ENCODE measurements at regions not wholly inside any gene's neighbourhood (a gene's known extent, or its start where the extent isn't known, plus 50 kb on each side); places are given as distances from the start of the nearest gene placed in this dataset.

- DNase-seq: no peak
- Histone ChIP-seq H3K4me3 (ENCODE audit: low read depth, low read length) (no peak overlapping the region), H3K36me3 (no peaks in the 10 kb centered on the region), H3K27ac (no peak overlapping the region), H3K27me3 (ENCODE audit: insufficient read depth, low read depth, severe bottlenecking) (peaks cover 5% of the 10 kb centered on the region), H3K9me3 (ENCODE audit: severe bottlenecking) (no peaks in the 10 kb centered on the region)
- no peak for TF ChIP-seq CTCF (IDR thresholded peaks at IDR 0.05; ENCODE audit: low read depth, low read length)
Observed at GRCh38 chr2:125680809-125681208, 975.1 kb upstream of the GYPC start.

GRCh38 chr2:125681576-125681975 is 974.4 kb upstream of the GYPC start:
- TF ChIP-seq CTCF (IDR thresholded peaks at IDR 0.05; ENCODE audit: low read depth, low read length): no peak
- Histone ChIP-seq H3K9me3 (ENCODE audit: severe bottlenecking) (no peaks in the 10 kb centered on the region), H3K27ac (no peak overlapping the region), H3K36me3 (no peaks in the 10 kb centered on the region), H3K4me3 (ENCODE audit: low read depth, low read length) (no peak overlapping the region), H3K27me3 (ENCODE audit: insufficient read depth, low read depth, severe bottlenecking) (peaks cover 5% of the 10 kb centered on the region)
- no peak for DNase-seq

- H3K4me3 ChIP-seq (ENCODE audit: low read depth, low read length): no peak overlapping the region
- no peak for DNase-seq
- TF ChIP-seq CTCF (IDR thresholded peaks at IDR 0.05; ENCODE audit: low read depth, low read length): no peak
- H3K36me3 ChIP-seq: no peaks in the 10 kb centered on the region
- H3K9me3 ChIP-seq (ENCODE audit: severe bottlenecking): no peaks in the 10 kb centered on the region
- peaks cover 5% of the 10 kb centered on the region for H3K27me3 ChIP-seq (ENCODE audit: insufficient read depth, low read depth, severe bottlenecking)
- H3K27ac ChIP-seq: no peak overlapping the region
Observed at GRCh38 chr2:125681976-125682805, 973.8 kb upstream of the GYPC start.

GRCh38 chr2:125684256-125684655 is 971.7 kb upstream of the GYPC start:
- Histone ChIP-seq H3K4me3 (ENCODE audit: low read depth, low read length) (no peak overlapping the region), H3K9me3 (ENCODE audit: severe bottlenecking) (no peaks in the 10 kb centered on the region), H3K36me3 (no peaks in the 10 kb centered on the region), H3K27me3 (ENCODE audit: insufficient read depth, low read depth, severe bottlenecking) (peaks cover 3% of the 10 kb centered on the region), H3K27ac (no peak overlapping the region)
- no peak for DNase-seq
- TF ChIP-seq CTCF (IDR thresholded peaks at IDR 0.05; ENCODE audit: low read depth, low read length): no peak

- TF ChIP-seq CTCF (IDR thresholded peaks at IDR 0.05; ENCODE audit: low read depth, low read length): no peak
- Histone ChIP-seq H3K4me3 (ENCODE audit: low read depth, low read length) (no peak overlapping the region), H3K9me3 (ENCODE audit: severe bottlenecking) (no peaks in the 10 kb centered on the region), H3K27ac (no peak overlapping the region), H3K27me3 (ENCODE audit: insufficient read depth, low read depth, severe bottlenecking) (peaks cover 3% of the 10 kb centered on the region), H3K36me3 (no peaks in the 10 kb centered on the region)
- DNase-seq: no peak
Observed at GRCh38 chr2:125684932-125685331, 971.0 kb upstream of the GYPC start.

- no peaks in the 10 kb centered on the region for H3K9me3 ChIP-seq (ENCODE audit: severe bottlenecking)
- no peaks in the 10 kb centered on the region for H3K27me3 ChIP-seq (ENCODE audit: insufficient read depth, low read depth, severe bottlenecking)
- H3K27ac ChIP-seq: no peak overlapping the region
- no peak for DNase-seq
- H3K4me3 ChIP-seq (ENCODE audit: low read depth, low read length): no peak overlapping the region
- H3K36me3 ChIP-seq: no peaks in the 10 kb centered on the region
- no peak for TF ChIP-seq CTCF (IDR thresholded peaks at IDR 0.05; ENCODE audit: low read depth, low read length)
Observed at GRCh38 chr2:125696560-125696959, 959.4 kb upstream of the GYPC start.
